RWPE2 (cell line): ENCODE measurements at regions not wholly inside any gene's neighbourhood (a gene's known extent, or its start where the extent isn't known, plus 50 kb on each side); places are given as distances from the start of the nearest gene placed in this dataset.

Experiments used
- ATAC-seq: fragments of 200-7000 bp; cut with Tn5 transposase; 3 replicates; pipeline ENCODE4 v1.9.1; 2021; ENCODE audit warnings: low read depth
- DNase-seq: peaks from one replicate; pipeline ENCODE4 v3.0.0-alpha.2; 2020; ENCODE audit warnings: low spot score
- H3K27ac ChIP-seq: fragments of 450-650 bp; 2 replicates; pipeline ENCODE4 v1.5.1; 2017; ENCODE audit warnings: mild to moderate bottlenecking; ENCODE audit not compliant: poor library complexity, severe bottlenecking
- H3K27me3 ChIP-seq: fragments of 250-450 bp; sonication (Bioruptor Pico); 2 replicates; pipeline ENCODE4 v1.5.1; 2021; ENCODE audit warnings: mild to moderate bottlenecking, moderate library complexity; ENCODE audit not compliant: insufficient read depth, poor library complexity, severe bottlenecking
- H3K36me3 ChIP-seq: fragments of 250-450 bp; sonication (Bioruptor Pico); 2 replicates; pipeline ENCODE4 v1.5.1; 2020; ENCODE audit warnings: low read depth, mild to moderate bottlenecking, moderate library complexity
- H3K4me1 ChIP-seq: fragments of 250-450 bp; sonication (Bioruptor Pico); 2 replicates; pipeline ENCODE4 v1.5.1; 2021; ENCODE audit warnings: mild to moderate bottlenecking, moderate library complexity; ENCODE audit not compliant: insufficient read depth, poor library complexity, severe bottlenecking
- H3K4me3 ChIP-seq: fragments of 250-450 bp; sonication (Bioruptor Pico); 2 replicates; pipeline ENCODE4 v1.5.1; 2021; ENCODE audit warnings: mild to moderate bottlenecking, moderate library complexity; ENCODE audit not compliant: severe bottlenecking
- H3K9me3 ChIP-seq: fragments of 250-450 bp; sonication (Bioruptor Pico); 2 replicates; pipeline ENCODE4 v1.5.1; 2021; ENCODE audit warnings: mild to moderate bottlenecking, moderate library complexity; ENCODE audit not compliant: severe bottlenecking
- TF ChIP-seq, protein P1 (sequence below): fragments of 450-650 bp; IDR thresholded peaks from one replicate; pipeline ENCODE4 v1.5.1; 2017; ENCODE audit warnings: mild to moderate bottlenecking, moderate library complexity; ENCODE audit not compliant: poor library complexity, severe bottlenecking

DNA sequence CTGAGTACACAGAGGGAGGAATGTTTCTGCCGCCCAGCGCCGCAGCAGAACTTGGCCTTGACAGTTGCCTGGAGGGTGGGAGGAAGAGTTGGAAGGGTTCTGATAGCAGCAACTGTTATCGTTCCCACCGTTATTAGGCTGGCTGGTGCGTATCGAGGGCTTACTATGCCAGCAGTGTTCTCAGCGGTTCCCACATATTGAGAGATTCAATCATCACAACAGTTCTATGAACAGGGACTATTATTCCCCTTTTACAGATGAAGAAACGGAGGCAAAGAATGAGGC, 380.1 kb upstream of the SULF2 start:
- Histone ChIP-seq H3K27ac (no peak overlapping the region), H3K4me3 (no peak overlapping the region), H3K4me1 (no peaks in the 10 kb centered on the region), H3K36me3 (no peaks in the 10 kb centered on the region), H3K9me3 (no peaks in the 10 kb centered on the region), H3K27me3 (no peaks in the 10 kb centered on the region)
- TF ChIP-seq, protein P1, sequence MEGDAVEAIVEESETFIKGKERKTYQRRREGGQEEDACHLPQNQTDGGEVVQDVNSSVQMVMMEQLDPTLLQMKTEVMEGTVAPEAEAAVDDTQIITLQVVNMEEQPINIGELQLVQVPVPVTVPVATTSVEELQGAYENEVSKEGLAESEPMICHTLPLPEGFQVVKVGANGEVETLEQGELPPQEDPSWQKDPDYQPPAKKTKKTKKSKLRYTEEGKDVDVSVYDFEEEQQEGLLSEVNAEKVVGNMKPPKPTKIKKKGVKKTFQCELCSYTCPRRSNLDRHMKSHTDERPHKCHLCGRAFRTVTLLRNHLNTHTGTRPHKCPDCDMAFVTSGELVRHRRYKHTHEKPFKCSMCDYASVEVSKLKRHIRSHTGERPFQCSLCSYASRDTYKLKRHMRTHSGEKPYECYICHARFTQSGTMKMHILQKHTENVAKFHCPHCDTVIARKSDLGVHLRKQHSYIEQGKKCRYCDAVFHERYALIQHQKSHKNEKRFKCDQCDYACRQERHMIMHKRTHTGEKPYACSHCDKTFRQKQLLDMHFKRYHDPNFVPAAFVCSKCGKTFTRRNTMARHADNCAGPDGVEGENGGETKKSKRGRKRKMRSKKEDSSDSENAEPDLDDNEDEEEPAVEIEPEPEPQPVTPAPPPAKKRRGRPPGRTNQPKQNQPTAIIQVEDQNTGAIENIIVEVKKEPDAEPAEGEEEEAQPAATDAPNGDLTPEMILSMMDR, result no peak
- DNase-seq (no peak), ATAC-seq (no peak)

DNA sequence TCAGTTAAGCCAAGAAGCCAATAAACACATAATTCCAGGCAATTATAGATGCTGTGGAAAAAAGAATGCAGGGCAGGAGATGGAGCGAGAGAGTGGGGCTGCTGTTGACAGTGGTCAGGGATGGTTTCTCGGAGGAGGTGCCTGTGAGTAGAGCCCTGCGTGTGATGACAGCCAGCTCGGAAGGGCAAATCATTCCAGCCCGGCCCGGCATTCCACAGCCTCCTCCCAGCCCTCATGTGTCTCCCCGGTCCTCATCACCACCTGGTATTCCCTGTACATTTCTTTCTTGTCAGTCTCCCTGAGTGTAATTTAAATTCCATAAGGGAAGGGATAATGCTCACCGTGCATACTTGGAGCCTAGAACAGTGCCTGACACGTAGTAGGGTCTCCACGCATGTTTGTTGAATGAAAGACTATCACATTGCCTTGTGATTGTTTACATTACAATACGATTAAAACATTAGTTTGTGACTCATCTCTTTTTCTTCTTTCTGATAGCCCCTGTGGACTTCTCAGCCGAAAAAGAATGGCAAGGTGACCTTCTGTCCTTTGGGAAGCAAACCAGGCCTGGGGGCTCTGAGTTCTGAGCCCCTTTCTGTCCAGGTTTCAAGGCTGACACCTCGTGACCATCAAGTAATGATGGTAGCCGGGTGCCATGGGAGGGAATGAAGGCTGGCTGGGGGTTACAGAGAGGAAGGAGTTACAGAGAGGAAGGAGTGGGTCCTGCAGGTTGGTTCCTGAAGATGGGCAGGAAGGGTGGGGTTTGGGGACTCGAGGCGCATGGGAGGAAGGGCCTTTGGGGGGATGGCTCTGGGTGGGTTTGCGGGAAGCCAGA, 379.5 kb upstream of the SULF2 start:
- DNase-seq (no peak), ATAC-seq (no peak; the same call in 2 of the 3 replicates)
- Histone ChIP-seq H3K4me3 (no peak overlapping the region), H3K9me3 (no peaks in the 10 kb centered on the region), H3K27ac (no peak overlapping the region), H3K4me1 (no peaks in the 10 kb centered on the region), H3K27me3 (no peaks in the 10 kb centered on the region), H3K36me3 (no peaks in the 10 kb centered on the region)
- TF ChIP-seq, protein P1, result no peak

DNA sequence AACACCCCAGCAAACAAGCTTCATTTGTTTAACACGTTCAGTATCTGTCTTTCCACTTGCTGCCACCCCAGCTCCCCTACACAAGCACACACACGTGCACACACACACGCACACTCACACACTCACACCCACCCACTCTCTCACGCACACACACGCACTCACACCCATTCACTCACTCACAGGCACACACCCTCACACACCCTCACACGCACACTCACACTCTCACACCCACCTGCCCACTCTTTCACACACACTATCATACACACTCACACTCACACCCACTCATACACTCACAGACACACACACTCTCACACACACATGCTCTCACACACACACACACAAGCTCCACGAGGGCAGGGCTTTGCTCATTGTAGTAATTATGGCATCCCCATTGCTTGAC, 378.8 kb upstream of the SULF2 start:
- DNase-seq (no peak), ATAC-seq (no peak)
- TF ChIP-seq, protein P1, result no peak
- H3K9me3 ChIP-seq, result no peaks in the 10 kb centered on the region
- no peaks in the 10 kb centered on the region for H3K4me1 ChIP-seq
- no peaks in the 10 kb centered on the region for H3K36me3 ChIP-seq
- no peak overlapping the region for H3K27ac ChIP-seq
- H3K4me3 ChIP-seq, result no peak overlapping the region
- H3K27me3 ChIP-seq, result no peaks in the 10 kb centered on the region

- Histone ChIP-seq H3K36me3 (no peaks in the 10 kb centered on the region), H3K27ac (no peak overlapping the region), H3K4me3 (no peak overlapping the region), H3K27me3 (no peaks in the 10 kb centered on the region), H3K9me3 (no peaks in the 10 kb centered on the region), H3K4me1 (peaks cover 2% of the 10 kb centered on the region)
- TF ChIP-seq, protein P1, result no peak
- no peak for DNase-seq
- ATAC-seq, result peak; percentile 26; the same call in 1 of the 3 replicates
Measured at GRCh38 chr20:48163505-48163904, 378.2 kb upstream of the SULF2 start.

- Histone ChIP-seq H3K4me3 (no peak overlapping the region), H3K4me1 (peaks cover 10% of the 10 kb centered on the region), H3K27ac (no peak overlapping the region), H3K27me3 (no peaks in the 10 kb centered on the region), H3K9me3 (no peaks in the 10 kb centered on the region), H3K36me3 (no peaks in the 10 kb centered on the region)
- no peak for ATAC-seq
- TF ChIP-seq, protein P1, result no peak
- DNase-seq, result no peak
Measured at GRCh38 chr20:48162621-48163020, 377.3 kb upstream of the SULF2 start.
